Activated naive CD4-positive, alpha-beta T cell treated with anti-CD3 and anti-CD28 coated beads, Interleukin-2, amount 50 U/mL, for 72 hours (primary cell): ENCODE measurements at regions not wholly inside any gene's neighbourhood (a gene's known extent, or its start where the extent isn't known, plus 50 kb on each side); places are given as distances from the start of the nearest gene placed in this dataset.

Source experiments
- ATAC-seq, 2 donors: fragments of 150-1000 bp; cut with Tn5 transposase; 2 replicates each; pipeline ENCODE4 v1.10.0; 2021; ENCODE audit warnings: mild to moderate bottlenecking in 2 of 2, moderate library complexity in 2 of 2
- DNase-seq, 2 donors: peaks; one replicate each; pipeline ENCODE4 v3.0.0; 2021 to 2022; ENCODE audit warnings: low spot score in 2 of 2
- H3K27ac Mint-ChIP-seq, 2 donors: one replicate each; pipeline ENCODE4 v1.8.0; 2022; ENCODE audit warnings: mild to moderate bottlenecking in 2 of 2, mixed read lengths in 2 of 2
- H3K36me3 Mint-ChIP-seq, 2 donors: one replicate each; pipeline ENCODE4 v1.8.0; 2022; ENCODE audit warnings: mixed read lengths in 2 of 2
- H3K9me3 Mint-ChIP-seq, 2 donors: one replicate each; pipeline ENCODE4 v1.8.0; 2022; ENCODE audit warnings: mixed read lengths in 2 of 2

DNA sequence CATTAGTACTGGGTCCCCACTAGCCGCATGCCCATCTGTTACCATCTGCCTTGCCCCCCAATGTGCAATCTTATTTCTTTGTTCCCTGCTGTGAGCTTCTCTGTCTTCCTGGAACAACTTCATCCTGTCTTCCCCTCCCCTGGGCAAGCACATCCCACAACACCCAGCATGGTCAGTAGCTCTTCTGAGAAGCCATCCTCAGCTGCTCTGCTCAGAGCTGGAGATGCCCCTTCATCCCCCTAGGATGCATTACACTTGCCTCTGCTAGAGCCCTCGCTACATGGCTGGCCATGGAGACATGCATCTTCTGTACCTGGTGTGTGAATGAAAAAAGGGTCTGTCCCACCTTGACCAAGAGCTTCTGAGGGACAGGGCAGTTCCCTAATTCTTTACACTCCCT is 141.2 kb downstream of the CDC5L start:
- DNase-seq (no peak), ATAC-seq (no peak)
- Mint-ChIP-seq H3K9me3 (no peaks in the 10 kb centered on the region), H3K27ac (no peak overlapping the region), H3K36me3 (no peaks in the 10 kb centered on the region)

GRCh38 chr6:44529146-44529905 is 141.8 kb downstream of the CDC5L start:
- Mint-ChIP-seq H3K36me3 (no peaks in the 10 kb centered on the region), H3K9me3 (no peaks in the 10 kb centered on the region), H3K27ac (no peak overlapping the region)
- ATAC-seq = peak in 1 of 2 donors; percentile 18
- no peak for DNase-seq

- Mint-ChIP-seq H3K36me3 (no peaks in the 10 kb centered on the region), H3K9me3 (no peaks in the 10 kb centered on the region), H3K27ac (no peak overlapping the region)
- DNase-seq = no peak
- no peak for ATAC-seq
Measured at GRCh38 chr6:44530209-44530909, 142.9 kb downstream of the CDC5L start.

GRCh38 chr6:44530910-44531234 is 143.4 kb downstream of the CDC5L start:
- Mint-ChIP-seq H3K36me3 (no peaks in the 10 kb centered on the region), H3K27ac (no peak overlapping the region), H3K9me3 (no peaks in the 10 kb centered on the region)
- DNase-seq = no peak
- no peak for ATAC-seq

GRCh38 chr6:44531442-44532015 is 144.0 kb downstream of the CDC5L start:
- Mint-ChIP-seq H3K27ac (no peak overlapping the region), H3K9me3 (no peaks in the 10 kb centered on the region), H3K36me3 (no peaks in the 10 kb centered on the region)
- DNase-seq = no peak
- no peak for ATAC-seq

GRCh38 chr6:44533421-44533820 is 145.9 kb downstream of the CDC5L start:
- DNase-seq (no peak), ATAC-seq (no peak)
- no peaks in the 10 kb centered on the region for H3K36me3 Mint-ChIP-seq

GRCh38 chr6:44534291-44534690 is 146.8 kb downstream of the CDC5L start:
- DNase-seq (no peak), ATAC-seq (no peak)
- Mint-ChIP-seq H3K36me3 (no peaks in the 10 kb centered on the region), H3K9me3 (no peaks in the 10 kb centered on the region), H3K27ac (no peak overlapping the region)

More at GRCh38 chr6:44533421-44533820, 145.9 kb downstream of the CDC5L start:
- H3K9me3 Mint-ChIP-seq = no peaks in the 10 kb centered on the region
- no peak overlapping the region for H3K27ac Mint-ChIP-seq

- no peak for ATAC-seq
- Mint-ChIP-seq H3K9me3 (no peaks in the 10 kb centered on the region), H3K36me3 (no peaks in the 10 kb centered on the region), H3K27ac (no peak overlapping the region)
- DNase-seq = no peak
Measured at GRCh38 chr6:44535446-44535845, 147.9 kb downstream of the CDC5L start.

DNA sequence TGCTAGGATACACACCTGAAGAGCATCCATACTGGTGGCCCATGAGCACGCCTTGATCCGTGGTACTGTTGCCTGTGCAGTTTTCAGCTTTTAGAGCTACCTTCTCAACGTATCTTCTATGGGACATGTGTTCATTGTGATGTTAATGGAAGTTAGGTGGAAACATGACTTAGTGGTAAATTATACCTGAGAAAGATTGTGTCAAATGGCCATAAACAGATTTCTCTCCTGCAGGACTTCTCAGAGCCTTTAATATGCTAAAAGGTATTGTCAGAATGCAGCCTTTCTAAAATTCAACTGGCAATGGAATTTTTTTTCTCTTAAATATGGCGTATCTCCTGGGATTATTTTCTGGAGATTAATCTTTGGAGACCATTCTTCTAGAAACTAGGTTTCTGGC is 148.5 kb downstream of the CDC5L start:
- no peak for DNase-seq
- no peak for ATAC-seq
- no peaks in the 10 kb centered on the region for H3K36me3 Mint-ChIP-seq
- no peaks in the 10 kb centered on the region for H3K9me3 Mint-ChIP-seq
- no peak overlapping the region for H3K27ac Mint-ChIP-seq

DNA sequence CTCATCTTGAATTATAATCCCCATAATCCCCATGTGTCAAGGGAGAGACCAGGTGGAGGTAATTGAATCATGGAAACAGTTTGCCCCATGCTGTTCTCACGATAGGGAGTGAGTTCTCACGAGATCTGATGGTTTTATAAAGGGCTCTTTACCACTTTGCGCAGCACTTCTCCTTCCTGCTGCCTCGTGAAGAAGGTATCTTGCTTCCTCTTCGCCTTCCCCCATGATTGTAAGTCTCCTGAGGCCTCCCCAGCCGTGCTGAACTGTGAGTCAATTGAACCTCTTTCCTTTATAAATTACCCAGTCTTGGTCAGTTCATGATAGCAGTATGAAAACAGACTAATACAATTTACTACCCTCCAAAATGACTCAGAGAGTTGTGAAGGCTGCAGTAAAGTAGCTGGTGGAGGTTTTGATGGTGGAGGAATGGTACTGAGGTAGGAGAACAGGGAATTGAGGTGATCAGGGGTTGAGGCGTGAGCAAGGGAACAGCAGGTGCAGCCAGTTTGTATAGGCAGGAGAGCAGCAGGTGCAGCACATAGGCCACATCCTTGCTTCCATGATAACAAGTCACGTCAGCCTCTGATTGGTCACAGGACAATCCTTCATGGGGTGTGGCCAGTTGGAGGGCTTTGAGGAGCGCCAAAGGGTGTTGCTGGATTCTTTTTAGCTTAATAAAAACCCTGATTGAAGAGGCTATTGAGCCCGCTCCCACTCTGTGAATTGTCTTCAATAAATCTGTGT is 150.0 kb downstream of the CDC5L start:
- H3K27ac Mint-ChIP-seq = no peak overlapping the region
- no peaks in the 10 kb centered on the region for H3K9me3 Mint-ChIP-seq
- DNase-seq = no peak
- ATAC-seq = no peak
- no peaks in the 10 kb centered on the region for H3K36me3 Mint-ChIP-seq

GRCh38 chr6:44538131-44538806 is 150.8 kb downstream of the CDC5L start:
- no peak for ATAC-seq
- Mint-ChIP-seq H3K36me3 (no peaks in the 10 kb centered on the region), H3K9me3 (no peaks in the 10 kb centered on the region), H3K27ac (no peak overlapping the region)
- DNase-seq = no peak

- no peak for DNase-seq
- ATAC-seq = no peak
- Mint-ChIP-seq H3K36me3 (no peaks in the 10 kb centered on the region), H3K27ac (no peak overlapping the region), H3K9me3 (no peaks in the 10 kb centered on the region)
Measured at GRCh38 chr6:44538807-44539201, 151.3 kb downstream of the CDC5L start.

- DNase-seq (no peak), ATAC-seq (no peak)
Measured at GRCh38 chr6:44539701-44540355, 152.3 kb downstream of the CDC5L start.

GRCh38 chr6:44540881-44541280 is 153.4 kb downstream of the CDC5L start:
- Mint-ChIP-seq H3K9me3 (no peaks in the 10 kb centered on the region), H3K27ac (no peak overlapping the region), H3K36me3 (no peaks in the 10 kb centered on the region)
- ATAC-seq = no peak
- no peak for DNase-seq

More at GRCh38 chr6:44539701-44540355, 152.3 kb downstream of the CDC5L start:
- Mint-ChIP-seq H3K9me3 (no peaks in the 10 kb centered on the region), H3K36me3 (no peaks in the 10 kb centered on the region), H3K27ac (no peak overlapping the region)

DNA sequence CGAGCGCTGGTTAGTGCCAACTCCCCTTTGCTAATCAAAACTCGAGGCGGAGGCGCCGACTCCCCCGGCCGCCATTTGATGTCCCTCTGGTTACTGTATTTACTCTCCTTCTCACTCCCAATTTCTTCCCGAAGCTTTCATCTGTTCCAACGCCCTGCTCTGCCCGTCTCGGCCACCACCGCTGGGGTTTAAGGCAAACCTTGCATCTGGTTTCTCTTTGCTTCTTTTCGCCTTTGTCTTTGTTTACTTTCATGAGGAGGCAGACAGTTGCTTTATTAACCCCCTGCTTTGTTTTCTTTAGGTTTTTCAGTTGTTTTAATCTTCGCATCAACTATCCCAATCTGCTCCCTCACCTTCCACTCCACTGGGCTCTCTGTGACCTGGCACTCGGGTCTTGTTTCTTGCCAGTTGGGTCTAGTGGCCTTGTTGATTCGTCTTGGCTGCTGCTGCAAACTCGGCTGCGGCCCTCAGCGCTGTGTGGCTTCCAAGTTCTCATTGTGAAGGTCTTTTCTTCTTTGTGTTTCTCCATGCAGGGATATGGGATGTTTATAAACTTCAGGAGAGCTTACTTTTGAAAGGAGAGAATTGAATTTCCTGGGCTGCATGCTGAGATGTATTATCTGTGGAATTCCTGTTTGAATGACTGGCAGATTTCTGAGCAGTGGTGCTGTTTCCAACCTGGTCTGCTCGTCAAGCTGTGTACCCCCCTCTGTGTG is 155.1 kb downstream of the CDC5L start:
- Mint-ChIP-seq H3K9me3 (no peaks in the 10 kb centered on the region), H3K27ac (no peak overlapping the region), H3K36me3 (no peaks in the 10 kb centered on the region)
- DNase-seq (no peak), ATAC-seq (no peak)

DNA sequence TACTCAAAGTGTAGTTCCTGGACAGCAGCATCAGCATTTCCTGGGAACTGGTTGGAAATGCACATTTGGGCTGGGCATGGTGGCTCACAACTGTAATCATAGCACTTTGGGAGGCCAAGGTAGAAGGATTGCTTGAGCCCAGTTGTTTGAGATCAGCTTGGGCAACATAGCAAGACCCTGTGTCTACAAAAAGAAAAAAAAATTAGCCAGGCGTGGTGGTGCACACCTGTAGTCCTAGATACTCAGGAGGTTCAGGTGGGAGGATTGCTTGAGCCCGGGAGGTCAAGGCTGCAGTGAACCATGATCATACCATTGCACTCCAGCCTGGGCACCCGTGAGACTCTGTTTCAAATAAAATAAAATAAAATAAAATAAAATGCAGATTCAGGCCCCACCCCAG is 156.2 kb downstream of the CDC5L start:
- Mint-ChIP-seq H3K27ac (no peak overlapping the region), H3K36me3 (no peaks in the 10 kb centered on the region), H3K9me3 (no peaks in the 10 kb centered on the region)
- no peak for ATAC-seq
- no peak for DNase-seq
